ENCODE measurements at regions not wholly inside any gene's neighbourhood (a gene's known extent, or its start where the extent isn't known, plus 50 kb on each side); places are given as distances from the start of the nearest gene placed in this dataset.
A peak's percentile ranks its signal among the peaks of the same experiment; 100 is the strongest.

GRCh38 chr10:3911241-3911640 lies 126.2 kb upstream of the KLF6 start:
- Mint-ChIP-seq H3K27me3 (no peaks in the 10 kb centered on the region), H3K4me3 (no peak overlapping the region), H3K36me3 (no peaks in the 10 kb centered on the region), H3K9me3 (no peaks in the 10 kb centered on the region), H3K4me1 (no peaks in the 10 kb centered on the region), H3K27ac (no peak overlapping the region)
- ChIA-PET POLR2A (no interaction called here), CTCF (no interaction called here)
- H3K9me3 ChIP-seq, result no peaks in the 10 kb centered on the region
- H3K27ac ChIP-seq (ENCODE audit: low read length), result no peak overlapping the region
- no peaks in the 10 kb centered on the region for H3K4me1 ChIP-seq (ENCODE audit: control insufficient read depth in 1 of 2, extremely low read depth in 1 of 2, insufficient read depth in 2 of 2, low read length in 2 of 2)
- ATAC-seq (replicated peaks in 1 of 4), result no peak
- H3K4me3 ChIP-seq (ENCODE audit: control insufficient read depth in 1 of 2, extremely low read depth in 1 of 2, low read length in 1 of 2), result no peak overlapping the region
- H3K27me3 ChIP-seq (replicated peaks in 1 of 2; ENCODE audit: control insufficient read depth in 2 of 2, extremely low read depth in 1 of 2, insufficient read depth in 2 of 2, low read length in 1 of 2), result no peaks in the 10 kb centered on the region
- 84% methylated on average over 5 of the region's 6 CpGs for whole genome bisulfite sequencing (ENCODE audit: insufficient coverage)
- H3K36me3 ChIP-seq (ENCODE audit: control insufficient read depth in 2 of 2, extremely low read depth in 1 of 2, insufficient read depth in 1 of 2, low read length in 1 of 2), result no peaks in the 10 kb centered on the region
- no peak for DNase-seq

GRCh38 chr10:3909339-3909738 lies 124.3 kb upstream of the KLF6 start:
- peaks cover 0 to 6% (median 0%) of the 10 kb centered on the region in 3 donors for H3K4me1 Mint-ChIP-seq
- CTCF ChIA-PET, result no interaction called here

GRCh38 chr10:3908183-3908582 lies 123.2 kb upstream of the KLF6 start:
- 100% methylated on average over 2 of the region's 10 CpGs for WGBS (ENCODE audit: insufficient coverage)
- no peaks in the 10 kb centered on the region for H3K36me3 Mint-ChIP-seq

More at GRCh38 chr10:3909339-3909738, 124.3 kb upstream of the KLF6 start:
- 94% methylated on average over 14 of the region's 14 CpGs for WGBS (ENCODE audit: insufficient coverage)
- H3K9me3 ChIP-seq, result no peaks in the 10 kb centered on the region
- H3K27ac Mint-ChIP-seq, result no peak overlapping the region
- H3K27ac ChIP-seq (ENCODE audit: low read length), result no peak overlapping the region
- no peaks in the 10 kb centered on the region for H3K27me3 ChIP-seq (replicated peaks in 1 of 2; ENCODE audit: control insufficient read depth in 2 of 2, extremely low read depth in 1 of 2, insufficient read depth in 2 of 2, low read length in 1 of 2)
- no peaks in the 10 kb centered on the region for H3K36me3 Mint-ChIP-seq
- no peaks in the 10 kb centered on the region for H3K4me1 ChIP-seq (ENCODE audit: control insufficient read depth in 1 of 2, extremely low read depth in 1 of 2, insufficient read depth in 2 of 2, low read length in 2 of 2)
- ATAC-seq (replicated peaks in 1 of 4), result no peak
- no peaks in the 10 kb centered on the region for H3K36me3 ChIP-seq (ENCODE audit: control insufficient read depth in 2 of 2, extremely low read depth in 1 of 2, insufficient read depth in 1 of 2, low read length in 1 of 2)
- H3K4me3 Mint-ChIP-seq, result no peak overlapping the region
- no peak overlapping the region for H3K4me3 ChIP-seq (ENCODE audit: control insufficient read depth in 1 of 2, extremely low read depth in 1 of 2, low read length in 1 of 2)
- DNase-seq, result no peak
- no peaks in the 10 kb centered on the region for H3K9me3 Mint-ChIP-seq
- no peaks in the 10 kb centered on the region for H3K27me3 Mint-ChIP-seq
- POLR2A ChIA-PET, result interaction anchor here in 1 of 2 donors (0.6 kb wide), 1 partner anchor 127 kb away, joined by 3 read pairs; no protein-coding TSS in a partner anchor

GRCh38 chr10:3907514-3907913 lies 122.5 kb upstream of the KLF6 start:
- Mint-ChIP-seq H3K4me3 (no peak overlapping the region), H3K27ac (no peak overlapping the region), H3K27me3 (no peaks in the 10 kb centered on the region), H3K4me1 (peaks cover 0 to 18% (median 5%) of the 10 kb centered on the region in 3 donors), H3K9me3 (no peaks in the 10 kb centered on the region), H3K36me3 (no peaks in the 10 kb centered on the region)
- WGBS (ENCODE audit: insufficient coverage), result 87% methylated on average over 4 of the region's 6 CpGs
- ChIA-PET POLR2A (no interaction called here), CTCF (interaction anchor here in 1 of 2 donors (0.7 kb wide), 1 partner anchor 31 kb away, joined by 3 read pairs; no protein-coding TSS in a partner anchor)
- ATAC-seq (replicated peaks in 1 of 4), result no peak
- Histone ChIP-seq H3K9me3 (no peaks in the 10 kb centered on the region), H3K27me3 (replicated peaks in 1 of 2; ENCODE audit: control insufficient read depth in 2 of 2, extremely low read depth in 1 of 2, insufficient read depth in 2 of 2, low read length in 1 of 2) (no peaks in the 10 kb centered on the region), H3K36me3 (ENCODE audit: control insufficient read depth in 2 of 2, extremely low read depth in 1 of 2, insufficient read depth in 1 of 2, low read length in 1 of 2) (no peaks in the 10 kb centered on the region), H3K4me1 (ENCODE audit: control insufficient read depth in 1 of 2, extremely low read depth in 1 of 2, insufficient read depth in 2 of 2, low read length in 2 of 2) (peaks cover 0 to under 1% of the 10 kb centered on the region in 2 experiments), H3K4me3 (ENCODE audit: control insufficient read depth in 1 of 2, extremely low read depth in 1 of 2, low read length in 1 of 2) (no peak overlapping the region), H3K27ac (ENCODE audit: low read length) (no peak overlapping the region)
- no peak for DNase-seq

More at GRCh38 chr10:3908183-3908582, 123.2 kb upstream of the KLF6 start:
- Histone ChIP-seq H3K27ac (ENCODE audit: low read length) (no peak overlapping the region), H3K9me3 (no peaks in the 10 kb centered on the region), H3K36me3 (ENCODE audit: control insufficient read depth in 2 of 2, extremely low read depth in 1 of 2, insufficient read depth in 1 of 2, low read length in 1 of 2) (no peaks in the 10 kb centered on the region), H3K27me3 (replicated peaks in 1 of 2; ENCODE audit: control insufficient read depth in 2 of 2, extremely low read depth in 1 of 2, insufficient read depth in 2 of 2, low read length in 1 of 2) (no peaks in the 10 kb centered on the region), H3K4me3 (ENCODE audit: control insufficient read depth in 1 of 2, extremely low read depth in 1 of 2, low read length in 1 of 2) (no peak overlapping the region), H3K4me1 (ENCODE audit: control insufficient read depth in 1 of 2, extremely low read depth in 1 of 2, insufficient read depth in 2 of 2, low read length in 2 of 2) (no peaks in the 10 kb centered on the region)
- ChIA-PET POLR2A (no interaction called here), CTCF (interaction anchor here in 1 of 2 donors (0.7 kb wide), 1 partner anchor 27 kb away, joined by 3 read pairs; no protein-coding TSS in a partner anchor)
- DNase-seq, result no peak
- Mint-ChIP-seq H3K9me3 (no peaks in the 10 kb centered on the region), H3K4me1 (peaks cover 0 to 13% (median 0%) of the 10 kb centered on the region in 3 donors), H3K4me3 (no peak overlapping the region), H3K27me3 (no peaks in the 10 kb centered on the region), H3K27ac (no peak overlapping the region)
- no peak for ATAC-seq (replicated peaks in 1 of 4)

- DNase-seq (no peak), ATAC-seq (replicated peaks in 1 of 4) (no peak)
- peaks cover 0 to 27% (median 14%) of the 10 kb centered on the region in 3 donors for H3K4me1 Mint-ChIP-seq
- H3K4me3 Mint-ChIP-seq, result no peak overlapping the region
- H3K27ac Mint-ChIP-seq, result peak overlapping the region in 1 of 2 donors; percentile 23
- ChIA-PET CTCF (interaction anchor here in 1 of 2 donors (0.7 kb wide), 1 partner anchor 30 kb away, joined by 3 read pairs; no protein-coding TSS in a partner anchor), POLR2A (no interaction called here)
- no peaks in the 10 kb centered on the region for H3K27me3 Mint-ChIP-seq
- no peaks in the 10 kb centered on the region for H3K9me3 Mint-ChIP-seq
- H3K27ac ChIP-seq (ENCODE audit: low read length), result no peak overlapping the region
- no peaks in the 10 kb centered on the region for H3K36me3 Mint-ChIP-seq
- no peak overlapping the region for H3K4me3 ChIP-seq (ENCODE audit: control insufficient read depth in 1 of 2, extremely low read depth in 1 of 2, low read length in 1 of 2)
- peaks cover 0 to 8% of the 10 kb centered on the region in 2 experiments for H3K4me1 ChIP-seq (ENCODE audit: control insufficient read depth in 1 of 2, extremely low read depth in 1 of 2, insufficient read depth in 2 of 2, low read length in 2 of 2)
- no peaks in the 10 kb centered on the region for H3K27me3 ChIP-seq (replicated peaks in 1 of 2; ENCODE audit: control insufficient read depth in 2 of 2, extremely low read depth in 1 of 2, insufficient read depth in 2 of 2, low read length in 1 of 2)
- 83% methylated on average over 7 of the region's 17 CpGs for WGBS (ENCODE audit: insufficient coverage)
- no peaks in the 10 kb centered on the region for H3K9me3 ChIP-seq
- no peaks in the 10 kb centered on the region for H3K36me3 ChIP-seq (ENCODE audit: control insufficient read depth in 2 of 2, extremely low read depth in 1 of 2, insufficient read depth in 1 of 2, low read length in 1 of 2)
Observed at GRCh38 chr10:3906511-3907111, 121.6 kb upstream of the KLF6 start.

- no peaks in the 10 kb centered on the region for H3K27me3 ChIP-seq (replicated peaks in 1 of 2; ENCODE audit: control insufficient read depth in 2 of 2, extremely low read depth in 1 of 2, insufficient read depth in 2 of 2, low read length in 1 of 2)
- WGBS (ENCODE audit: insufficient coverage), result 94% methylated on average over 4 of the region's 5 CpGs
- no peak overlapping the region for H3K27ac ChIP-seq (ENCODE audit: low read length)
- ATAC-seq (replicated peaks in 1 of 4) (no peak), DNase-seq (no peak)
- Mint-ChIP-seq H3K4me1 (peaks cover 3 to 33% (median 19%) of the 10 kb centered on the region in 3 donors), H3K9me3 (no peaks in the 10 kb centered on the region), H3K27ac (peak overlapping the region in 1 of 2 donors; percentile 20), H3K27me3 (no peaks in the 10 kb centered on the region), H3K4me3 (no peak overlapping the region), H3K36me3 (no peaks in the 10 kb centered on the region)
- H3K4me1 ChIP-seq (ENCODE audit: control insufficient read depth in 1 of 2, extremely low read depth in 1 of 2, insufficient read depth in 2 of 2, low read length in 2 of 2), result peaks cover 0 to 9% of the 10 kb centered on the region in 2 experiments
- no peaks in the 10 kb centered on the region for H3K36me3 ChIP-seq (ENCODE audit: control insufficient read depth in 2 of 2, extremely low read depth in 1 of 2, insufficient read depth in 1 of 2, low read length in 1 of 2)
- CTCF ChIA-PET, result no interaction called here
- H3K9me3 ChIP-seq, result no peaks in the 10 kb centered on the region
- POLR2A ChIA-PET, result no interaction called here
- no peak overlapping the region for H3K4me3 ChIP-seq (ENCODE audit: control insufficient read depth in 1 of 2, extremely low read depth in 1 of 2, low read length in 1 of 2)
Observed at GRCh38 chr10:3904419-3904960, 119.5 kb upstream of the KLF6 start.
